Activated CD4-positive, alpha-beta T cell treated with anti-CD3 and anti-CD28 coated beads, Interleukin-2, Interleukin-4, amounts not matched to agents 100 ng/mL and 50 ng/mL, durations not matched to agents 16 hours and 8 hours (primary cell): ENCODE measurements at regions not wholly inside any gene's neighbourhood (a gene's known extent, or its start where the extent isn't known, plus 50 kb on each side); places are given as distances from the start of the nearest gene placed in this dataset.
"Not testable (repeated sequence)": the region's sequence is repeated elsewhere in the genome, so short reads cannot be mapped to it uniquely, and the experiment has no call there.

Experiments used
- DNase-seq: peaks from one replicate; pipeline ENCODE4 v3.0.0-alpha.2; 2020; ENCODE audit warnings: low spot score

DNA sequence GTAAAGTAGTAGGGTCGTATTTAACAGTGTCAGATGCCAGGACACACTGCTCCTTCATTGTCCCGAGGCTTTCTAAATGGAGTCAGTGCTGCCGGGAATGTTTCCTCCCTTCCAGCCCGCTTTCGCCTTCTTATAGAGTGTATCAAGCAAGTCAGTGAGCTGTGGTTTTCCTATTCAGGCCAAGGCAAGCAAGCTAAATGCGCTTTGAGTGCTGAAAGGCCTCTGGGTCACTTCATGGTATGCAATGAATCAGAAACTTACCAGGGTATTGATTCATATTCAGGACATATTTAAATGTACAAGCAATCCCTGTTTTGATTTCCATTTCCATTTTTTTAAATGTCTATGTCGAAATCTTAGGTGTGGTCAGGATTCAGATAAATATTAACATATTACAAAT is 327.9 kb upstream of the SOX9 start:
- DNase-seq, result no peak

DNA sequence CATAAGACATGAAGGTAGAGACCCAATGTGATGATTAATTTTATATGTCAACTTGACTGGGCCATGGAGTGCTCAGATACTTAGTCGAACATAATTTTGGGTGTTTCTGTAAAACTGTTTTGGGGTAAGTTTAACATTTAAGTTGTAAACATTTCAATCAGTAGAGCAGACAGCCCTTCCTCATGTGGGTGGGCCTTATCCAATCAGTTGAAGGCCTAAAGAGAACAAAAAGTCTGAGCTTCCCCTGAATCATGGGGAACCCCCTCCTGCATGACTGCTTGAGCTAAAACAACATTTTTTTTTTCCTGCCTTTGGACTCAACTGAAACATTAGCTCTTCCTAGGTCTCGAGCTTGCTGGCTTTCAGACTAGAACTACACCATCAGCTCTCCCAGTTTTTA is 327.3 kb upstream of the SOX9 start:
- no peak for DNase-seq

DNA sequence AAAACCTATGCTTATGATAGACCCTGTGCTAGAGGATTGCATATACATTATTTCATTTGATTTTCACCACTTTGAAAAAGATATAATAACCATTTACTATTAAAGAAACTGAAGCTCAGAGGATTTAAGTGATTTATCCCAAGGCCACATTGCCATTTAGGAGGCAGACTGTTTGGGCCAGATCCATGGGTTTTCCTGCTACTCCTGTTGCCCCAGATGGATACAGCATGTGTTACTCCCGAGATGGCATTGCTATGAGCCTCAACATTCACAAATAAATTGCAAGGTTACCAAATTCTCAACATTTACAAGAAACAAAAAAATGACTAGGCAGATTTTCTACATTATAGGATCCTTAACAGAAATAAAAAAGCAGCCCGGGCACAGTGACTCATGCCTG is 322.1 kb upstream of the SOX9 start:
- no peak for DNase-seq

DNA sequence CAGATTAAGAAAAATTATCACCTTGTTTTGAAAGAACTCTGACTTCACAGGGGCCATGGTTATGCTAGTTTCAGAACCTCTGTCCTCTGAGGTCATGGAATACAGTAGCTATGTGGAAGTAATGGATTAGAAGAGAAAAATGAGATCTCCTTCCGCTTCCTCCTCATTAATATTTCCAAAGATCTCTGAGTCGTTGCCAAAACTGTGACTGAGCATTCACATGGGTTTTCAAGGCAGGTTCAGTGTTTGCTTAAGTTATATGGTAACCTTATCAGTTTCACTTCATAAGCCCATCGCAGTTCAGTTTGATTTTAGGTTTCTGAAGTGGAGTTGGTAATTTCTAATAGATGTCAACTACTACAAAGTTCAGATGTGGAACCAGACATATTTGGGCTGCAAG is 321.2 kb upstream of the SOX9 start:
- no peak for DNase-seq

DNA sequence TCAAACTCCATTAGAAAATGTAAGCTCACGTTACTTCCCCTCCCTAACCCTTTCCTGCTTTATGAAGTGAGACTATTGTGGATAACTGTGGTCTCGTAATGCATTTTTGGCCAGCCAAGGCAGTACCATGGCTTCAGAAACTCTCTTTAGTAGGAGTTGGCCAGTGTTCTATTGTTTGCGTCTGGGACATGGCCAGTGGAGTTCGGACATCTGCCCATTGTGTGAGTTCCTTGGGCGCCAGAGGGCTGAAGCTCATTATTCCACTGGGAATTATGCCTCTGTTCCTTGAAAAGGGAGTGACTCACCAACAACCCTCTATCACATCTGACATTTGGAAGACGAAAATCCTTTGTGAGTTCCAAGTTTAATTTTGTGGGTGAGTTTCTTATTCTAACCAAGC is 319.5 kb upstream of the SOX9 start:
- no peak for DNase-seq

DNA sequence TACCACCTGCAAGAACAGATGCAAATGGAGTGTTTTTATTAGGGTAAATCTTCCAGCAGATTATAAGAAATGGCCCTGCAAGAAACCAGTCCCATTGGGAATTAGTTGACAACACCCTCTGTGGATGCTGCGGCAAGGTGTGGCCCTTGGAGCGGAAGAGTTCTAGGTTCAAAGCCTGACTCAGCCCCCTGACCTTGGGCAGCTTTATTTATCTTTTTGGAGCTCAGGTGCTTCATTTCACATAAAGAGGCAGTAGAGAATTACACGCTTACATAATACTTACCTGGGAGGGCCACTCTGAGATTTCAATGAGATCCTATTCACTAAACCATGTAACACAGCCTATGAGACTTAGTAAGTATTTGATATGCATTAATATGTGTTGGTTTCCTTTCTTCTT is 318.2 kb upstream of the SOX9 start:
- no peak for DNase-seq

DNA sequence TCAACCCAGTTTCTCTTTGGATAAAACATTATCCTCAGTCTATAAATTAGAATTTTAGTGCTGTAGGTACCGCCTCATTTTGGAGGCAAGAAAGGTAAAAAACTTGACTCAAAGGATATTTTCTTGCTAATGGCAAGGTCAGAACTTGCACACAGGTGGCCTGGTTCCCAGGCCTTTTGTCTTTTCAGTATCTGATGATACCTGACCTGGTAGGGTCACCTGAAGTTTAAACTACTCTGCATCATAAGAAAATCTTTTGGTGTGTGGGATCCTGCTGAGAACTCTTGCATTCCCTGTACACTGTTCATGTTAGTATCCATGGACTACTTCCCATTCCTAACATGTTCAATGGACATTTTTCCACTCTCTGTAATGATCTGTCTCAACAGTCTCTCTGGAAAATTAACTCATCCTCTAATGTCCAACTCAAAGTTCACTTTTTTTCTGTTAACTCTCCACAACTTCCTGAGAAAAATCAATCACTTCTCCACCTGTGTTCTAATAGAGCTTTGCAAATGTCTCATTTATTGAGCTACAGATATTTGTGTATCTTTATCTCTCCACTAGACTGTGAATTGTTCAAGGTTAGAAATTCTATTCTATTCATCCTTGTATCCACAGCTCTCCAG is 317.1 kb upstream of the SOX9 start:
- no peak for DNase-seq

DNA sequence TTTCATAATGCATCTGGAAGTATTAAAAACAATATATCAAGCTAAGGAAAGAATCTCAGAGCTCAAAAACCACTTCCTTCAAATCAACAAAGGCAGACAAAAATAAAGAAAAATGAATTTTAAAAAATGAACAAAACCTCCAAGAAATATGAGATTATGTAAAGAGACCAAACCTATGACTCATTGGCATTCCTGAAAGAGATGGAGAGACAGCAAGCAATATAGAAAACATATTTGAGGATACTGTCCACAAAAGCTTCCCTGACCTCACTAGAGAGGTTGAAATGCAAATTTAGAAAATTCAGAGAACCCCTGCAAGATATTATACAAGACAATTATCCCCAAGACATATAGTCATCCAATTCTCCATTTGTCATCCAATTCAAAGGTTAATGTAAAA is 311.3 kb upstream of the SOX9 start:
- no peak for DNase-seq

DNA sequence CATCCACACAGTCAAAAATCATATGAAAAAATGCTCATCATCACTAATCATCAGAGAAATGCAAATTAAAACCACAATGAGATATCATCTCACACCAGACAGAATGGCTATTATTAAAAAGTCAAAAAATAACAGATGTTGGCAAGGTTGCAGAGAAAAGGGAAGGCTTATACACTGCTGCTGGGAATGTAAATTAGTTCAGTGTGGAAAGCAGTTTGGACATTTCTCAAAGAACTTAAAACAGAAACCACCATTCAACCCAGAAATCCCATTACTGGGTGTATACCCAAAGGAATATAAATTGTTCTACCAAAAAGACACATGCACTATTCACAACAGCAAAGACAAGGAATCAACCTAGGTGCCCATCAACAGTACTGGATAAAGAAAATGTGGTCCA is 307.0 kb upstream of the SOX9 start:
- DNase-seq, result not testable (repeated sequence)

DNA sequence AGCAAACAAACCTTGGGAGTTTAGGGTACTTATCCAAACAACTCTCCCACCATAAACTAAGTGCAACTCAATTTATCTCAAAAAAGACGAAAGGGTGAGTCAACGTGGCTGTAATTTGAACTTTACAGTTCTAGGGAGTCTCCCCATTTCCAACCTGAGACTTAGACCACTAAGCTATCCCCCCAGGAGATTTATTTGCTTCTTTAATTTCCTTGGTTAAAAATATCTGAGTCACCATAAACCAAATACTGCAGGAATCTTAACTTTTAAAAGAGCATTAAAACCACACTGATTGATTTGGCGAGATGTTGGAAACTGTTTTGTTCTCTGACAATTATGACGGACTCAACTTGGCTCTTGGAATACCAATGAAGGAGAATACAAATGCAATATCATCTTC is 299.3 kb upstream of the SOX9 start:
- DNase-seq, result no peak

DNA sequence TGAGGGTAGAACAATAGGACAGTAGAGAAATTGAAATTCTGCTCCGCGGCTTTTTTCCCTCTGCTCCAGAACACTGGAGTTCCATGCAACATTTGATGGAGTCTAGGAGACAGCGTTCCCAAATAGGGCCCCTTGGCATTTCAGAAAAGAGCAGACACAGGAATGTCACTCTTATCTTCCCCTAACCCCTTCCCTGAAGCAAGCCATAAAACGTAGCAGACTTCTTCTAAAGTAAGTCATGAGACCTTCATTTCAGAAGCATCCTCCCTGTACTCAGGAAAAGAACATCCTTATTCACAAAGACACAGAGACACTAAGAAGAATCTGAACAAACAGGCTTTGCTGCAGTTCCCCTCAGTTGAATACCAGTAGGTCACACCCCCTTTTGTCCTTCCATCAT is 296.1 kb upstream of the SOX9 start:
- DNase-seq, result no peak

DNA sequence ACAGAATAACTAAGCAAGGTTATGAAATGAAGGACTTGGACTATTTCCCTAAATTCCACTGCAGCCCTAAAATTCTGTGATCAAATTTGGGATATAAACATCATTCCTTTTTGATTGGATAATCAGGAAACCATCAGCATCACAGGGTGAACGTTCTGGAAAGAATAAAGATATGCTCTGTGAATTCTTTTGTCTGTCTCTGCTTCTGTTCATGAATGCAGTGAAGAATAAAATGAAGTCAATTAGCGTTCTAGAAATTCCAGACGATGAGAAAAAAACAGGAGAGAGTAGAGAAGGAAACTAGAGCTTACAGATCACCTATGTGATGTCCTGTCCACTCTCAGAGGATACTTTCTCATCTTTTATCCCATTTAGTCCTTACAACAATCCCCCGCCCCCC is 295.1 kb upstream of the SOX9 start:
- no peak for DNase-seq

DNA sequence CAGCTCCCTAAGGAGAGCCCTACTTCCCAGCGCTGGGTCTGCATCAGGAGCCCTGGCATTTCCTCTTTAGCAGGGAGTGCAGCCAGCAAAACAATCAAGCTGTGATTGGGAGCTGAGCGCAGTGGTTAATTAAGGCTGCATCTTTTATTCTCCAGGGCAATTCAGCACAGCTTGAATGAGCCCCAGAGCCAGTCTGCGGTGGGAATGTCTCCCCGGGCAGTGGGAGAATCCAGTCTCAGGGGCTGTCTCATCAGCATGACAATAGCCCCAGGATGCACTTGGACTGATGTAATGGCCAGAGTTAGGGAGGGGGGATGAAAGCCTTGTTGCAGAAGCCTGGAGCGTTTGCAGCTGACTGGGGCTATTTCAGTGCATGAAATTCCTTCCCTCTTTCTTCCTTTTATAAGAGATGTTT is 292.6 kb upstream of the SOX9 start:
- DNase-seq, result no peak

DNA sequence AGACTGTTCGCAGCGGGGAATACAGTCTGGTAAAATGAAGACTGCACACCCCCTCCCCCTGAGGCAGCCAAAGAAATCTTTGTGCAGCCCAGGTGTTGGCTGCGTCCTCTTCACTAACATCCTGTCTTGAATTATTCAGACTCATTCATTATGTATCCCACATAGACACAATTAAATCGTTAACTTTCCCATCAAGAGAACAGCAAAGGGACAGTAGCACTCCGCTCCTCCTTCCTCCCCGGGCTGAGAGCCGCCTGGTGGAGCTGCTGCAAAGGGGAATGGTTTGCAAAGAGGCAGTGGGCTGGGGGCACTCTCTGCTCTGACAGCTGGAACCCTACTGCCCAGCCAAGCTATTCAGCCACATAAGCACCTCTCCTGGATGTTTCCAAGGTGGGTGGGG is 290.0 kb upstream of the SOX9 start:
- DNase-seq, result no peak

DNA sequence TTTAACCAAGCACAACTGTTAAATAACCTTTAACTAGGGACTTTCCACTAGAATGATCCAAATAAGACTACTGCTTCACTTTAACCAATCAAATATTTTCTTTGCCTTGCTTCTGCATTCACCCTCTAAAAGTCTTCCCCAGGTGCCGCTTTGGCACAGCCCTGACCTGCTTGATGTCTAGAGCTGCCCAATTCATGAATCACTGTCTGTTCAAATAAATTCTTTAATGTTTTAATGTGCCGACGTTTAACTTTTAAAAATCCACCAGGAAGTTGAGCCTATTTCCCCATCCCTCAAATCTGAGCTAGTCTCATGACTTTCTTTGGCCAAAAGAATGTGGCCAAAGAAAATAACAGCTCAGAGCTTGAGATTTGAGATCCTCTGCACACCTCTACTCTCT is 277.8 kb upstream of the SOX9 start:
- no peak for DNase-seq

DNA sequence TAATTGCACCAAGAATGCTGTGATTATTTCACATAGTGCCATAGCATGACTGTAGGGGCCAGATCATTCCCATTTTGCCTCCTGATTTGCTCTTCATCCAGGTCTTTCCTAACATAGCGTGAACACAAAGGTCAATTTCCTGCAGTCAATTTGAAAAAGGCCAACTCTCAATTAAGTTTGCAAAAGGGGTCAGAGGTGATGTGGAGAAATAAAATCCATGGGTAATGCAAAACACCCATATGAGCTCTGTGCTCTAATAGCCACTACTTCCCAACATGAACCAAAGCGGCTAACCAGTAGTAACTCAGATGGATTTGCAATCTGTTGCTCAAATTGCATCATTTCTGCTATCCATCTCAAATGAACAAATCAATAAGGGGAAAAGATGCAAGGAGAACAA is 275.5 kb upstream of the SOX9 start:
- no peak for DNase-seq

DNA sequence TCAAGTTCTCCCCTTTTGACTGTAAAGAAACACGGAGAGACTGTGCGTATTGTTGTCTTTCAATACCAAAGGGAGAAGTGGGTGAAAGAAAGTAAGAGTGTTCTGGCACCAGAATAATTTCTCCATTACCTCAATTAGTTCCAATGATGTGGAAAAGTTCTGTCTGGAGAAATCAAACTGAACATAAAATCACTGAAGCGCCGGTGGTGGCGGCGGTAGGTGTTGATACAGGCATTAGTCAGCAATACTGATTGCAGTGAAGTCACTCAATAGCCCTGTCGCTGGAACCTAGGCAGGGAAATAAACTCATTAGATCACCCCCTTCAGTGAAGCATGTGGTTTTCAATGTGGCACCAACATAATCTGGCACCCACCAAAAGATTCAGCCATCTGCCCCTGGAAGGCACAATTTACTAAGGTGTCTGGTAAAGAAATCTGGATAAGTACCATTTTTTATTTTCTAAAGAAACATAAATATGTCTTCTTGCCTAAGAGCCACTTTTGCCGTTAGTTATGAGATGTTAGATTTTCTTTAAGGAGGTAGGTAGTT is 274.2 kb upstream of the SOX9 start:
- DNase-seq, result no peak

DNA sequence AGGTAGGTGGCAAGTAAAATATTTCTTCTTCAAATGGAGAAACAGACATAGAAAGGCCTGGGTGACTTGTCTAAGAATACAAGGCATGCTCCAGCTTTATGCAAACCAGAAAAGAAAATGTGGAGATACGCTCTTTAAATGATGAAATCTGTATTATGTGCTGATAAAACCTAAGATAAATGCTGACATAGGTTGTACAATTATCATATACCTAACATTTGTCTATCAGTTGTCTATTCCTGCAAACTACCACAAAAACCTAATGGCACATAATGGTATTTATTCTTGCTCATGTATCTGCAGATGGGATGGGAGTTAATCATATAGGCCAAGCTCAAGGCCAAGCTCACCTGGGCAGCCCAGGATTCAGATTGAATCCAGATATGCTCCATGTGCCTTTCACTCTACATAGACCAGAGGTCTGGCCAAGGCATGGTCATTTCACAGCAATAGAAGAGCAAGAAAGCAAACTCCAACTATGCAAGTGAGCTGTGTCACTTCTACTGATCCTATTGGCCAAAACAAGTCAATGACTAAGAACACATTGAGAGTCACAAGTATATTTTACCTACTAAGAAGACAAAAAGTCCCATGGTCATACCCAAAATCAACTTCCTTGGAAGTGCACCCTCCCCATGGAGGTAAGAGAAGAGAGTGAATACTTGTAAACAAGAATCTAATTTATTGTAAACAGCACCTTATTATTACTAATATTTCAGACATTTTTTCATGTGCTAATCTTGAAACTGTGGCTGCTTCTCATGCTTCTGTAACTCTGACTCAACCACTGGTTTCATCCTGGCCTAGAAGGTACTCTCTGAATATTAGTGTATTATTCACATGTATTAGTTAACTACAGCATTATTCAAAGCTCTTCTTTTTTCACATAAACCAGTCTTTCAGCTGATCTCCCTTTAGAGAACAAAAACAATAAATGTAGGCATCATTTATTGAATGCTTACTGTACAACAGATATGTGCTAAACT is 270.7 kb upstream of the SOX9 start:
- no peak for DNase-seq

DNA sequence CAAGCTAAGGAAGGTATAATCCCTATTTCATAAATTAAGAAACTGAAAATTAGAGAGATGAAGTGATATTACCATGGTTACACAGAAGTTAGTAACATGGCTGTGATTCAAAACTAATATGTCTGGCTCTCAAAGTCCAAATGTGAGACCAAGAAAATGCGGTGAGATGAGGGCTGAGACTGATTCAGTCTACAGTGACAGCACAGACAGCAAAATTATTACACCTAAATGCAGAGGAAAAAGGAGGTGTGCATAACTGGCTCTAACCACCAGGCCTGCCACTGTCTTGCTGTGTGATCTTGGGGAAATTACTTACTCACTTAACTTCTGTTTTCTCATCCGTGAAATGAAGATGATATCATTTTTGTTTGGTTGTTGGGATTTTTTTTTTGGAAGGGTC is 270.0 kb upstream of the SOX9 start:
- no peak for DNase-seq

DNA sequence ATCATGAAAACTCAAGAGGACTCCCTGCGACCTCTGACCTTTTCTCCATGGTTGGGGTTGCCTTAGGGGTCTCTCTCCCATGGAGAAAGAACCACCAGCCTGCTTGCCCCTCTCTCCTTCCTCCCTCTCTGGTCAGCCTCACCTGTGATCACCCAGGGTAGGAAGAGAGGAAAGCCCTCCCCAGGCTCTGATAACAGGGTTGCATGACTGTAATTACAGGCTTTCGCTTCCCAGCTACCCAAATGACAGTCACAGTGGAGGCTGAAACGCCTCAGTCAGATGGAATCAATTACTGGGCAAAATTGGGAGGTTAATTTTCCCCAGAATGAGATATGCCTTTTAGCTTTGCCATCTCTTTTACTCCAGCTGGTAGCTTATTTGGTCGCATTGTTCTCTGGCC is 265.8 kb upstream of the SOX9 start:
- no peak for DNase-seq

DNA sequence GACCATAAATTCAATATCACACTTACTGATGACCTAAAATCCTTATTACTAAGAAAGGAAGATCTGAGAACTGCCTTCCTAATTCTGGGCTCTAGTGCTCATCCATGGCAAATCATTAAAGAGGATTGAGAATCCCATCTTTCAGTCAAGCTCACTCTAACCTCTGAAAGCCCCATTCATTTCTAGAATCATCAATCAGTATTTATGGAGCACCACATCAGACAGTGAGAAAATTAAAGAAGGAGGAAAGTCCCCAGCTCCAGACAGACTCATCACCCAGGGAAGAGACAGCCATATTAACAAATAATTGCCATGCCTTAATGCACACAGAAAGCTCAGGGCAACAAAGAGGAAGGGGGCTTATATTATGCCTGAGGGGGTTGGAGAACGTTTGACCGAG is 256.1 kb upstream of the SOX9 start:
- DNase-seq, result no peak

DNA sequence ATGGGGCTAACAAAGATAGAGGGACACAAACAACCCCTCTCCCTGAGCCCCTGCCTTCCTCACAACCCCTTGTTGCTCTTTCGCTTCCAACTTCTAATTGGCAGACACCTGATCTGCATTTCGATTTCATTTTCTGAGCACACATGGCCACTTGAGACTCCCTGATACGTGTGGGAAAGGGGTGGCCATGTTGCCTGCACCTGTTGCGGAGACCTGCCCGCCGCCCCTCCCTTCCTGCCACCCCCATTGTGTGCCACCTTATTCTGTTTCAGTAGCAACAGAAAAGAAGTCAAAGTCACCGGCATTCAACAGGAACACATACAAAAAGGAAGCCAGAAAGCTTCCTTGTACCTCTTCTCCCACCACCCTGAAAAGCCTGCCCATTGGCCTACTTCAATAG is 254.7 kb upstream of the SOX9 start:
- no peak for DNase-seq

DNA sequence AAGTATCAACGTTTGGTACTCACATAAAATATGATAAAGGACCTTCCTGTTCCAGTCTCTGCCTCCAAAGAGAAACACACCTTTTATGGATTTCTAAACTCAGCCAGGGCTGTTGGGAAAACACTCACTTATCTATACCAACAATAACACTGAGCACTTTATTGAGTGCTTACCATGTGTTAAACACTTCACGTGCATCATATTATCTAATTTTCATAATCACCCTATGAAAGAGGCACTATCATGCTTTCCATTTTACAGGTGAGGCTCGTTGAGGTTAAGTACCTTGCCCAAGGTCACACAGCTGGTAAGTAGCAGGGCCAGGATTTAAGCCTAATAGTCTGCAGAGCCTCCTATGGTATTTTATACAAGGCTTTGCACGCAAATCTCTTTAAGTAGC is 251.5 kb upstream of the SOX9 start:
- no peak for DNase-seq
